Urothelium cell line (cell line): ENCODE measurements at regions not wholly inside any gene's neighbourhood (a gene's known extent, or its start where the extent isn't known, plus 50 kb on each side); places are given as distances from the start of the nearest gene placed in this dataset.

Experiments
- DNase-seq: peaks from one replicate; pipeline ENCODE4 v3.0.0; 2011; ENCODE audit warnings: low spot score, mixed read lengths
- FAIRE-seq: peaks from 2 replicates; lab custom pipeline; 2011; peaks lifted over from hg19 to GRCh38; lab: Jason Lieb, UNC

DNA sequence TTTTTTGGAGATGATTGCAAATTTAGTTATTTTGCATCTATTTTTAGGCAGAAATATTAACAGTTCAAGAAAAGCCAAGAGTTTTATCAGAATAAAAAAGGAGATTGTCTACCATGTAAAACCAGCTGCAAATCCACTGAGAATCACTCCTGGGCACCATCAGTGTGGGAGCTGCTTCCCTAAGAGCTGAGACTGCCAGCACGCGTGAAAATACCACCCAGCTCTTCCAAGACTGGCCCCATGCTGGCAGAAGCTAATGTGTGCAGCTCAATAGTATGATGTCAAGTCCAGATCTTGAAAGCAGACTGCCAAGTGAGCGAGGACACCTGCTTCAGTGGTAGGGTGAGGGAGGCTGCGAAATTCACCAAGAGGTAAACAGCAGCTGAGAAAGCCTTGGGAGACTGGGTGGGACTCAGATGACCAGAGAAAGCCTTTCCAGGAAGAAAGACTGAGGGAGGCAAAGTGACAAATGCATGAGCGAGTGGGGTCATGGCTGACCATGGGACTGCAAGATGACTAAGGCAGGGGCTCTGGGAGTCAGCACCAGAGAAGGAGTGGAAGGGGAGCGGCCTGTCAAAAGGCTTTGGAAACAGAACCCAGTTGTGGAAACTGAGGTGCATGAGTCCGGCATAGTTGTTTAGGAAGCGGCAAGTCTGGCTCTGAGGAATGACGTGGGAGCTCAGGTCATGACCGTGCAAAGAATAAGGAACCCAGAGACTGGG is 200.9 kb downstream of the GADD45G start:
- FAIRE-seq: no peak
- DNase-seq: no peak

DNA sequence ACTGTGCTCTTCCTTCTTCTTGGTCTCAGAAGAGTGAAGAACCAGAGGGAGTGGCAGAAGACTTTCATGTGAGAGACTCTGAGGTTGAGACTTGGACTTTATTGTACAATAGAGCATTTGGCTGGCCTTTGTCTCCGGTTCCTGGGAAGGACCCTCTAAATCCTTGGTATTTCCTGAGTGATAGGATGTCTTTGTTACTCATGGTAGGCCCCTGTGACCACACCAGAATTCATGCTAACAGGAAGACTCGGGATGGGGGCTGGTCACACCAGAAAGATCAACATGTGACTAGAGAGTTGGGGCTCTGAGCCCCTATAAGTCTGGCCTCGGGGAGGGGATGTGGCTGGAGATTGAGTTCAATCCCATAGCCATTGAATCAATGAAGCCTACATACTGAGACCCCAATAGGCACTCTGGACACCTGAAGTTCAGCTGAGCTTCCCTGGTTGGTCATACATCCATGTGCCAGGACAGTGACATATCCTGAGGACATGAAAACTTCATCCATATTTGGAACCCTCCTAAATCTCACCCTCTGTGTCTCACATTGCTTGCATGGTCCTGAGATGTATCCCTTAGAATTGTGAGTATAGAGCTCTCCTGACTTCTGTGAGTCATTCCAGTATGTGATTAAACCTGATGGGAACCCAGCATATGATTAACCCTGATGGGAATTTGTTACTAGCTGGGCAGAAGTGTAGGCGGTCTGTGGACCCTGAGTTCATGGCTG is 201.7 kb downstream of the GADD45G start:
- no peak for DNase-seq
- FAIRE-seq: no peak

DNA sequence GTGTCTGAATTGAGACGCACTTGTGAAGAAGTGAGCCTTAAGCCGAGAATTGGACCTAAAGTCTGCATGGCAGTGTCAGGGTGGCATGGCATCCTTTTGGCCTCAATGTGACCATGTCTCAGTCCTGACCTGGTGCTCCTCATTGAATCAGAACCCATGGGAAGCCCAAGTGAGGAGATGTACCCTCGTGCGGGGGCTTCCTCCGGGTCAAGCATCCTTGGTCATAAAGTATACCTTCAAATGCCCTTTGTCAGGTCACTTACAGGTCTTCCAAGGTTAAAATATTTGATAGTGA is 202.2 kb downstream of the GADD45G start:
- DNase-seq (no peak), FAIRE-seq (no peak)

DNA sequence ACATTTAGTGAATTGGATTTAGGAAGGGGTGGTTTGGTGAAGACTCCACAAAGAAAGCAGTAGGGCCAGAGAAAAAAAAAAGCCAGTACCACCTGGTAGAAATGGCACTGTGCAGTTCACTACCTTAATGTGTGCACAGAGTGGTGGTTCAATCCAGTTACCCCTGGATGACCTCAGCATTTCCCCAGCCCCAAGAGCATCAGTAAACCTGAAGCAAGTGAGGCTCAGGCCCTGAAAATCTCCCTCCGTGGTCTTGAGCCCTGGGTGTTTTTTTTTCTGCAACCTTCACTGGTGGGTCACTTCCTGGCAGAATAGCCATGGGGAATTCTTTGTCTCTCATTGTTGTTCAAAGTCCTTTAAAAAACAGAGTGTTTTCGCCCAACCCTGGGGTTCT is 202.9 kb downstream of the GADD45G start:
- FAIRE-seq (no peak), DNase-seq (no peak)

DNA sequence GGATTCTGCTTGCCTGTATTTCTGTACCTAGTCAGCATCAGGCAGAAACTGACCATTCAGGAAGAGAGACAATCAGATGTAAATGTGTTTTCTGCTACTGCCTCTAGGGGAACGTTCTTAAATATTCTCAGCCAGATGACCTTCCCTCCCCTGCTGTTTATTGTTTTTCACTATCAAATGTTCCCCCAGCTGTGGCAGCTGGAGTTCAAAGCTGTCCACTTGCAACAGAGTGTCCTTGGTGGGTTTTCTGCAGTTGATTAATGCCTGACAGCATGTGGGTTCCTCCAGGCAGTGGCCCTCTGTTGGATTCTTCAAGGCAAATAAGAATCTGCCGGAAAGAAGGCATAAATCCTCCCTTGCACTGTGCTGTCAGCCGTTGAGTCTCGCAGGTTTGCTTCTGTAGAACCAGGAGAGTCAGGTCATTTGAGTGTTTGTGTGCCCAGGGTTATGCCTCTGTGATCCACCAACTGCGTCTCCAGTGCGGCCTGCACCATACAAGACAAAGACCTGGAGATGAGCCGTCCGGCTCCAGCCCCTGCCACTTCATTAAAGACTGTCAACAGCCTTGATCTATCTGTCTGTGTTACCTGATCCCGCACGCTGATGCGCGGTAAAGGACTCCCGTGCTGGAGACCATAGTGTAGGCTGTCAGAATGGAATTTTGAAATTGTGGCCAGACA is 203.4 kb downstream of the GADD45G start:
- no peak for FAIRE-seq
- no peak for DNase-seq

DNA sequence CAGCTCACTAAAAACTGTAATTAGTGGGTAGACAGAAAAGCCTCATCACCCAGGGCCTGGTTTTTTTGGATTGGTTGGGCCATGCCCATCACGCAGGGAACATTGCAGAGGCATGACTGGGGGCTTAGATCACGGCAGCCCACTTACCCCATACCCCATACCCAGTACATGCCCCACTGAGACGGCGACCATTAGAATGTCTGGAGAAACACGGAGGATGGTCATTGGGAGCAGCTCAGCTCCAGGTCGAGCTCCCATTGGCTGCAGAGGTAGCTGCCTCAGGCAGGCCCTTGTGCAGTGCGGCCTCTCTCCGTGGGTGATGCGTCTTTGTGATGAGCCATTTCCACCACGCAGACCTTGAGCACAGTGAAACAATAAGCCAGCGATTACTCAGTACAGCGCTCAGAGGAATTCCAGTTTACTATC is 204.0 kb downstream of the GADD45G start:
- DNase-seq (no peak), FAIRE-seq (no peak)

DNA sequence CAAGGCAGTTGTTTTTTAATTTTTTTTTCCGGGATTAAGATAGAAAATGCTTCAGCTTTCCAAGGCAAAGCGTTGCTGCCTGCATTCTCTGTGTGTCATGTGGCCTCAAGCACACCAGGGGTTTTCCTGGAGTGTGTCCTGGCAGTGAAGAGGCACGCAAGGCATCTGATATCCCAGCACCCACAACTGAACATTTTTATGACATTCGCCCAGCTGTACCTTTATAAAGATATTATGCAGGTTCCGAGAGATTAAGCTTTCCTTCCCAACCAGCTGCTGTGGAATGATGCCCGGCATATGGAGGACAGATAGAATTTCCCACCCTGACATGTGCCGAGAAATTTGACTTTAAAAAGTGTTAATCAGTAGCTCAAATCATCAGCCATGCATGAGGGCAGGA is 205.6 kb downstream of the GADD45G start:
- FAIRE-seq: no peak
- no peak for DNase-seq

DNA sequence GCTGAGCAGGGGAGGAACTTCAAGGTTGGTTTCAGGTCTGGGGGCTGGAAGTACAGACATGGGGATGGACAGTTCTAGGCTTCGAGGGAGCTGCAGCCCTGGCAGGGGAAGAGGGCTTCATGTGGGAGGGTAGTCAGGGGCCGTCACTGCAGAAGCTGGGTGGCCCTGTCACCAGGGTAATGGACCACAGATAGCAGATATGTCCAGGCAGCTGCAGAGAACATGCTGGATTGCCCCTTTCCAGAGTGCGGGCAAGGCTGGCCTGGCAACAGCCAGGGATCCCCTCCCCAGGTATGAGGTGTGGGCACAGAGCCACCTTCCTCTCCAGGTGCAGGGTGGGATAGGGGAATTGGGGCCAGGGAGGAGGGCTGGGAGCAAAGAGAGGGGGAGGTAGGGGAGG is 206.5 kb downstream of the GADD45G start:
- DNase-seq (no peak), FAIRE-seq (no peak)

DNA sequence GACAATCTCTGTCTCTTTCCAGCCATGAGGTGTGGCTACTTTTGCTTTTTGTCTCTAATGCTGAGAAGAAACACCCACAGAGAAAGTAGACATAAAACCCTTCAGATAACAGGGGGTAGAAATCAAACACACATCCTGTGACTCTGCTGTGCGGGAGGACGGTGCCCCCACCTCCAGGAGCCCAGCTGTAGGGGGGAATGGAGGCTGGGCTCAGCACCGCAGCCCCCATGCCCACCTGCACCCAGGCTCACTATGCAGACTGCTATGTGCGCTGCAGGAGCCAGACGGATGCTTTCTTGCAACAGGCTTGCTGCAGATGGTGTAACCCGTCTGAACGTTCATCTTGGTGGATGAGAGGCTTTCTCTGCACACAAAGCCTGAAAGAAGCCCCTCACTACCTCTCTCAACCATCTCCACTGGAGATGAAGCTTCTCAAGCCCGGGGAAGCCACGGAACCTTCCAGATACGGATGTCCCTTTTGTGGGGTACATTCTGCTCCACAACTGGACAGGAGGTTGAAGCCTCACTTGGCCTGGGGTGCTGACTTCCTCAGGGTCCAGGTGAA is 207.2 kb downstream of the GADD45G start:
- FAIRE-seq (no peak), DNase-seq (no peak)

DNA sequence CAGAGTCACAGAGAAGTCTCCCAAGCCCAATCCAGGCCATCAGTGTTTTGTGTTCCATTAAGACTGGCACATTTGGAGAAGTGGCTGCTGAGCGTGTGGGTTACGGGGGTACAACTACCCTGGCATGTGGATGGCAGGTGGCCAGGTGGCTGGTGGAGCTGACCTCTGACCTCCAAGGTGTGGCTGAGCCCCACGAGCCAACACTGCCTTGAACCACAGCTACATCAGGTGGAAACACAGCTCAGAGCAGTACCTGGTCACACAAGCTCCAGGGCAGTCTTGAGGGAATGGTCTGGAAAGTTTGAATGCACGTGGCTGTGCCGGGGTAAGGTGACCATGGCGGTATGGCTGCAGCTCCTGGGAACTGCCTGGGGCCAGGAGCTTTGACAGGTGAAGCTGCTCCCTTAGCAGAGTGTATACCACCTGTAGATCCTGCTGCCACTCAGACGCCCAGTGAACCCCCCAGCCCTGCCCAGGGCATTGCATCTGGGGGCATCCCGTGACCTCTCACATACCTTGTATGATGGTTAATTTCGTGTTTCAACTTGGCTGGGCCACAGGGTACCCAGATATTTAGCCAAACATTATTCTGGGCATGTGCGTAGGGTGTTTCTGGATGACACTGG is 207.9 kb downstream of the GADD45G start:
- FAIRE-seq: no peak
- DNase-seq: no peak

DNA sequence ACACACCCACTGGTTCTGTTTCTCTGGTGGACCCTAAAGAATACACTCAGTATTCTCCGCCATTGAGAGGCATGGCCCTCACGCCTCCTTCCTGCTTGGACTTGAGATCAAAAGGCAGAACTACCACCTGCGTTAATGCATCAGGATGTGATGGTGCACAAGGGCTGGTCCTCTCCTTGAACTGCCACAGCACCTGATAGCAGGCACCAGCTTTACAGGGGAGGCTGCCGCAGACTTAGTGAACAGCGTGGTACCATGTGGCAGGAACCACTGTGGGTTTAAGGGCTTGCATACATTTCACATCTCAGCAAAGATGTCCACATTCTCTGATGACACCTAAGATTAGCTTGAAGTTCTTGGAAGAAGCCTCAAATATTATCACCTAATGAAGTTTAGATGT is 208.7 kb downstream of the GADD45G start:
- no peak for FAIRE-seq
- DNase-seq: no peak

DNA sequence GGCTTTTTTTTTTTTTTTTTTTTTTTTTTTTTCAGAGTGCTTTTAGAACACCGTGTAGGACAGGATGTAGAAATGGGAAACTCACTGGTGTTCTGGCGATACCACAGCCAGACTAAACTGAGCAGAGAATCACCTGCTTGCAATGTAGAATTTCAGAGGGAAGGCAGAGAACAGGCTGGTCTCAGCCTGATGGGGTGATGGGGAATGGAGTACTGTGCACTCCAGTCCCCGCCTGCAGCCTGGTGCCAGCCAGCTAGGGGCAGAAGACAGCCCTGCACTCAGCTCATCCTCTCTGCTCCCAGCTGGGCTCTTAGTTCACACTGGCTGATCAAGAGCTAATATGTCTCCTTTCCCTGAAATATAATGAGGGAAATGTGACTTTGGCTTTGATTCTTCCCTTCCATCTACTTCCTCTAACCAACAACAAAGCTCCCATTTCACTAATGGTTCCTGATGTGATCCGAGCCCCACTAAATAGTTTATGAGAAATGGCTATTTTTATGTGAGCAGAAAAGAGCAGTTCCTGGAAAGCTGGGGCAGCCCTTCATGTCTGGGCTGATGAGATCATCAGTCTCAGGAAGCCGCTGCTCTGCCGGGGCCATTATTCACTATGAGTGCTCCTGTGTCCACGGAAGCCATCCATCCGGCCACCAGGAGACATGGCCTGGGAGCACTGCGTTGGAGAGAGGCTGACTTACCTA is 209.7 kb downstream of the GADD45G start:
- no peak for FAIRE-seq
- peak; percentile 60 for DNase-seq

DNA sequence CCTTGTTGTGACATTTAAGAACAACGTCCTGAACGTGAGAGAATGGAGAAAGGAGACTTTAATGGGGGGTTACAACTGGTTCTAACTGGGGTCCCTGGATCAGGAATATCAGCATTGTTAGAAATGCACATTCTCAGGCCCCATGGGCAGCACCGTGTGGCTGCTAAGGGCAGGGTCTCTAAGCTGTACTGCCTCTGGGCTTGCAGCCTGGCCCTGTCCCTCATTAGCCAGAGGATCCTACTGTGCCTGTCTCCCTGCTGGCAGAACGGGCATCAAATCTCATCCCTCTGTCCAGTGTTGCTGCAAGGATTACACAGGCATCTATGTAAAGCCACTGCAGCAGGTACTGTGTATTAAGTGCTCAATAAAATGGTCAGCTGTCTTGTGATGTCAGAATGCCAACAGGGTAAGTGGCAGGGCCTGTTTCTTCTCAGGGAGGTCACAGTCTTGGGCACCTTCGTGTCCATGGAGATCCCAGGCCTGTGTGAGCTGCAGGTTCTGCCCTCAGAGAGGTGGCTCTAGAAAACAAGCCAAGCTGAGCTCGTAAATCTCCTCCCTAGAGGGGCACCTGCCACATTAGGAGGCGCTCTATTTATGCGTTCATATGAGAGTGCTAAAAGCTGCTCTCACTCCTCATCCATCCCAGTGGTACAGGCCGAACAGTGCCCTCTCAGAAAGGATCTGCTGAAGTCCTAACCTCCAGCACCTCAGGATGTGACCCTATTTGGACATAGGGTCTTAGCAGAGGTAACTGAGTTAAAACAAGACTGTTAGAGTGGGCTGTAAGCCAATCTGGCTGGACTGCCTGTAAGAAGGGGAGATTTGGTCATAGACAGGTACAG is 210.5 kb downstream of the GADD45G start:
- DNase-seq: no peak
- no peak for FAIRE-seq

DNA sequence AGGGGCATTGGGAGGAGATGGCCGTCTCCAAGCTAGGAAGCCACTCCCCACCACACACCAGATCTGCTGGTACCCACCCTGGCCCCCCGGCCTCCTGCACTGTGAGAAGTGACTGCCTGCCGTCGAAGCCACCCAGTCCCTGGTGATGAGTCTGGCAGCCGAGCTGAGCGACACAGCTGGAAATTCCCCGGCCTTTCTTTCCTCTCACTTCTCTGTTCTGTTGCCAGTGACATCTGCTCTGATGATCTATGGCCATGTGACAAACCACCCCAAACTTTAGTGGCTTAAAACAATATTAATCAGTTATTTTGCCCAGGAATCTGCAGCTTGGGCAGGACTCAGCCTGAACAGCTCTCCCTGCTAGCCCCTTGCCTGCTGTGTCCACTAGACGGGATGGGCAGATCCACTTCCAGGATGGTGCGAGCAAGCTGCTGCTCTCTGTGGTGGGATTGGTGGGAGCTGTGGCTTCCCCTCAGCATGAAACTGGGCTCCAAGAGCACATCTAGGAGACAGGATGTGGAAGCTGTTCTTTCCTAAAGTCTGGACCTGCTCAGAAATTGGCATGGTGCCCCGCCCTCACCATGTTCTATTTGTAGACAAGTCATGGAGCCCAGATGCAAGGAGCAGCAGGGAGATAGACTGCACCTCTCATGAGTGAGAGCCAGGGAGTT is 211.2 kb downstream of the GADD45G start:
- no peak for DNase-seq
- no peak for FAIRE-seq

DNA sequence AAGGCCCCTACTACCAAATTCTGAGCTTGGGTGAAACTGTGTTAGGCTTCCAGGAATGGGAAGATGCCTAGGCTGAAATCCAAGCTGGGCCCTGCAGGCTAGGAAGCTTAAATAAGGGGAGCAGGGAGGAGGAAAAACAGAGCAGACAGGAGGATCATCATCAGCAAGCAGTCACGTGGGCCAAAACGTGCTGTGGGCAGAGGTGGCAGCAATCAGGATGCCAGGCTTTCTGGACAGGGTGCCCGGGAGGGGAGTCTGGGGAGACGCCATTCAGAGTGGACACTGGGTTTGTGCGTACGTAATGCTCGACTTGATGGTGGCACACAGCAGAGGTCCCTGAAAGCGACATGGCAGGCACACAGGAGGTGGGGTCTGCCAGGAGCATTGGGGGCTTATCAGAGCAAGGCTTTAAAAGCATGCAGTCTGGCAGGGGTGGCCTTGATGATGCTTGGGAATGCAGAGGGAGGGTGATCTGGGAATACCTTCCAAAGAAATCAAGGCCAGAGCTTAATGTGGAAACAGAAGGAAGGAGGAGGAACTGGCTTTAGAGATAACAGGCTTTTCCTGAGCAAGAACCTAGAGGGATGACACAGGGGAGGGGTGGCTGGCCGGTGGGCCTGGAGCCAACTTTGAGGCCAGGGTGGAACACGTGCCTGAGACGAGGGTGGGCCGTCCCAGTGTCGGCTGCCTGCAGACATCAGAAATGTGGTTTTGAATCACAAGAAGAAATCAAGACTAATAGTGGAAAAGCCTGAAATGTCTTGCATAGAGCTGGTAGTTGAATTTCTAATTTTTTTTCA is 212.5 kb downstream of the GADD45G start:
- no peak for FAIRE-seq

DNA sequence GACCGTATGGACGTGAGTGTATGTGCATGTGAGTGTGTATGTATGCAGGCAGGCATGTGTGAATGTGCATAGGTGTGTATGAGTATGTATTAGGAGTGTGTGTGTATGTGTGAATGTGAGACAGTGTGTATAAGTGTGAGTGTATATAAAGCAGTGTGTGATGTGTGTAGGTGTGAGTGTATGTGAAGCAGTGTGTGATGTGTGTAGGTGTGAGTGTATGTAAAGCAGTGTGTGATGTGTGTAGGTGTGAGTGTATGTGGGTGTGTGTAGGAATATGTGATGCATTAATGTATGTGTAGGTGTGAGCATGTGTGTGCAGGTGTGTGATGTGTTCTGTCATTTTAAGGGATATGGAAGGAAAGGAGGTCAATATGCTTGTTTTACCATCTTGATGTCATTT is 215.5 kb downstream of the GADD45G start:
- DNase-seq: no peak
- peak; percentile 23 for FAIRE-seq

More for the DNA sequence above, 212.5 kb downstream of the GADD45G start:
- DNase-seq: peak; percentile 25

DNA sequence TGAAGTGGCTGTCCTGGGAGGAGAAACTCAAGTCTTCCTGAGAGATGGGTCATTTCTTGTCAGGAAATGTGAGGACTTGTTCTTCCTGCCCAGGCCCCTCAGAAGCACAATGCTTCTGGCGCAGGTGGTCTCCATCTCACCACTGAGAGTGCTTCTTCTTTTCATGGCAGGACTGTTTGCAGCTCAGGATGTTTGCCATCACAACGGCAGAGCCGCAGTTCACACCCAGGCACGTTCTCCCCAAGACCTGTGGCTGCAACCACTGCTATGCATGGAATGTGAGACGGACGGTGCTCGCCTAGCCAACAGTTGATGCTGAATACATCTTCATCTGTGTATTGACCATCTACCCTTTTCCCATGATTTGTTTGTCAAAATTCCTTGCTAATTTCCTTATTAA is 216.3 kb downstream of the GADD45G start:
- FAIRE-seq (peak; percentile 76), DNase-seq (peak; percentile 88)

DNA sequence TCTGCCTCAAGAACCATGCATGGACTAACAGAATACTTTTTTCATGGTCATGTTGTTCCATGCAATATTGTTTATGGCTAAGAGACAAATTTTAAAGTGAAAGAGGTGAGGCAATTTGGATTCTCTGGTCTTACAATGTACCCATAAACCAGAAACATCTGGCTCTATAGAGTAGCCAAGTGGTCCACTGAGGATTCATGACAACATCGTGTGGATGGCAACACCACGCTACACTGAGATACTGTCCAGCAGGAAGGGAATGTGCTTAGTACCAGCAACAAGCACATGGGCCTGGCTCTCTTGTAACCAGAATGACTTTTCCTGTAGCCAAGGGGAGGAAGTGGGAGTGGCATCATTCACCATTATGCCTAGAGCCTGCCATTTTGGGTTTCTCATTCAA is 218.2 kb downstream of the GADD45G start:
- DNase-seq: no peak
- FAIRE-seq: no peak

DNA sequence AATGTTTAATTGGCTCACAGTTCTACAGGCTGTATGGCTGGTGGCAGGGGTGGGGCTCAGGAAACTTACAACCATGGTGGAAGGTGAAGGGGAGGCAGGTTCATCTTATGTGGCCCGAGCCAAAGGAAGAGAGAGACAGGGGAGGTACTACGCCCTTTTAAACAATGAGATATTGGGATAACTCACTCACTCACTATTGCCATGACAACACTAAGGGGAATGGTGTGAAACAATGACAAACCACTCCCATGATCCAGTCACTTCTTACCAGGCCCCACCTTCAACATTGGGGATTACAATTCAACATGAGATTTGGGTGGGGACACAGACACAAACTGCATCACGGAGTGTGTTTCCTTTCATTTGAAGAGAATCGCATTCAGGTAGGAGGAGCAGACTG is 220.9 kb downstream of the GADD45G start:
- FAIRE-seq: no peak

More for the DNA sequence above, 220.9 kb downstream of the GADD45G start:
- DNase-seq: no peak
